ENCODE measurements at regions not wholly inside any gene's neighbourhood (a gene's known extent, or its start where the extent isn't known, plus 50 kb on each side); places are given as distances from the start of the nearest gene placed in this dataset.

GRCh38 chr2:12795851-12796250 lies 79.1 kb downstream of the TRIB2 start:
- no peak for DNase-seq

GRCh38 chr2:12796657-12797056 lies 79.9 kb downstream of the TRIB2 start:
- no peak for DNase-seq

GRCh38 chr2:12797815-12798214 lies 81.1 kb downstream of the TRIB2 start:
- DNase-seq, result no peak

- no peak for DNase-seq
Observed at GRCh38 chr2:12803607-12804006, 86.9 kb downstream of the TRIB2 start.

GRCh38 chr2:12804091-12804856 lies 87.5 kb downstream of the TRIB2 start:
- DNase-seq, result no peak

- DNase-seq, result no peak
Observed at GRCh38 chr2:12805033-12805432, 88.3 kb downstream of the TRIB2 start.

- DNase-seq, result no peak
Observed at GRCh38 chr2:12806549-12807242, 90.0 kb downstream of the TRIB2 start.

GRCh38 chr2:12807907-12808810 lies 91.4 kb downstream of the TRIB2 start:
- no peak for DNase-seq

GRCh38 chr2:12809526-12809925 lies 92.8 kb downstream of the TRIB2 start:
- no peak for DNase-seq

- no peak for DNase-seq
Observed at GRCh38 chr2:12811916-12812315, 95.2 kb downstream of the TRIB2 start.

- DNase-seq, result no peak
Observed at GRCh38 chr2:12813166-12813565, 96.4 kb downstream of the TRIB2 start.

GRCh38 chr2:12816379-12817306 lies 99.9 kb downstream of the TRIB2 start:
- DNase-seq, result no peak

GRCh38 chr2:12817870-12818269 lies 101.1 kb downstream of the TRIB2 start:
- no peak for DNase-seq

- DNase-seq, result no peak
Observed at GRCh38 chr2:12818416-12819102, 101.8 kb downstream of the TRIB2 start.

- DNase-seq, result no peak
Observed at GRCh38 chr2:12819103-12819475, 102.4 kb downstream of the TRIB2 start.

- DNase-seq, result no peak
Observed at GRCh38 chr2:12819721-12820120, 103.0 kb downstream of the TRIB2 start.

- DNase-seq, result no peak
Observed at GRCh38 chr2:12821656-12822055, 104.9 kb downstream of the TRIB2 start.

GRCh38 chr2:12824351-12824777 lies 107.6 kb downstream of the TRIB2 start:
- DNase-seq, result no peak

- no peak for DNase-seq
Observed at GRCh38 chr2:12824778-12825379, 108.1 kb downstream of the TRIB2 start.

GRCh38 chr2:12826781-12827180 lies 110.0 kb downstream of the TRIB2 start:
- DNase-seq, result no peak

GRCh38 chr2:12827721-12828120 lies 111.0 kb downstream of the TRIB2 start:
- no peak for DNase-seq

All from NCI-H2081 (cell line).